Activated CD8-positive, alpha-beta T cell treated with anti-CD3 and anti-CD28 coated beads for 36 hours (primary cell): ENCODE measurements at regions not wholly inside any gene's neighbourhood (a gene's known extent, or its start where the extent isn't known, plus 50 kb on each side); places are given as distances from the start of the nearest gene placed in this dataset.

Source experiments
- ATAC-seq: fragments of 200-7000 bp; cut with Tn5 transposase; one replicate; pipeline ENCODE4 v1.10.0; 2021; ENCODE audit warnings: mild to moderate bottlenecking, moderate library complexity
- CTCF ChIA-PET: fragments of 350-600 bp; sonication (Branson Sonifier 250); formaldehyde crosslinking; loops from one replicate; lab custom pipeline; 2021; ENCODE audit warnings: antibody characterized with exemption; lab: Charles Lee
- POLR2A ChIA-PET: fragments of 350-600 bp; sonication (Branson Sonifier 250); formaldehyde crosslinking; loops from one replicate; lab custom pipeline; 2021; ENCODE audit warnings: antibody characterized with exemption; lab: Charles Lee
- DNase-seq: peaks from one replicate; pipeline ENCODE4 v3.0.0-alpha.2; 2020
- H3K27ac Mint-ChIP-seq: one replicate; pipeline ENCODE4 v1.8.0; 2021; ENCODE audit warnings: mild to moderate bottlenecking, mixed read lengths
- H3K27me3 Mint-ChIP-seq: one replicate; pipeline ENCODE4 v1.8.0; 2021; ENCODE audit warnings: mixed read lengths
- H3K36me3 Mint-ChIP-seq: one replicate; pipeline ENCODE4 v1.8.0; 2021; ENCODE audit warnings: low read depth, mixed read lengths
- H3K4me1 Mint-ChIP-seq: one replicate; pipeline ENCODE4 v1.8.0; 2021; ENCODE audit warnings: low read depth, mixed read lengths
- H3K4me3 Mint-ChIP-seq: one replicate; pipeline ENCODE4 v1.8.0; 2021; ENCODE audit warnings: mild to moderate bottlenecking, moderate library complexity, mixed read lengths
- H3K9me3 Mint-ChIP-seq: one replicate; pipeline ENCODE4 v1.8.0; 2021; ENCODE audit warnings: mixed read lengths
- CTCF ChIP-seq: fragments of 200-600 bp; IDR thresholded peaks from one replicate; pipeline ENCODE4 v1.8.0; 2022; ENCODE audit warnings: antibody characterized with exemption, mild to moderate bottlenecking
- intact Hi-C: fragments of 100-400 bp; cut with micrococcal nuclease; formaldehyde crosslinking; loops from one replicate; pipeline ENCODE4 v1.10.0; 2022

- ChIA-PET CTCF (no interaction called here), POLR2A (no interaction called here)
- ATAC-seq (no peak), DNase-seq (no peak)
- H3K27ac Mint-ChIP-seq = no peak overlapping the region
- H3K4me3 Mint-ChIP-seq = no peak overlapping the region
- intact Hi-C loops = no loop called here
- H3K36me3 Mint-ChIP-seq = no peaks in the 10 kb centered on the region
- H3K4me1 Mint-ChIP-seq = no peaks in the 10 kb centered on the region
- no peak for TF ChIP-seq CTCF
- no peaks in the 10 kb centered on the region for H3K9me3 Mint-ChIP-seq
- peaks cover 3% of the 10 kb centered on the region for H3K27me3 Mint-ChIP-seq
These were observed 466.2 kb downstream of the TSHZ3 start for GRCh38 chr19:30883071-30883470.

GRCh38 chr19:30882411-30883005 is 466.7 kb downstream of the TSHZ3 start:
- no peaks in the 10 kb centered on the region for H3K27me3 Mint-ChIP-seq
- TF ChIP-seq CTCF = no peak
- ATAC-seq (no peak), DNase-seq (no peak)
- no peaks in the 10 kb centered on the region for H3K36me3 Mint-ChIP-seq
- H3K27ac Mint-ChIP-seq = no peak overlapping the region
- H3K4me1 Mint-ChIP-seq = no peaks in the 10 kb centered on the region
- H3K4me3 Mint-ChIP-seq = no peak overlapping the region
- ChIA-PET POLR2A (no interaction called here), CTCF (no interaction called here)
- intact Hi-C loops = no loop called here
- no peaks in the 10 kb centered on the region for H3K9me3 Mint-ChIP-seq

- Mint-ChIP-seq H3K4me3 (no peak overlapping the region), H3K4me1 (no peaks in the 10 kb centered on the region), H3K36me3 (no peaks in the 10 kb centered on the region), H3K27ac (no peak overlapping the region), H3K27me3 (no peaks in the 10 kb centered on the region), H3K9me3 (no peaks in the 10 kb centered on the region)
- no peak for DNase-seq
- POLR2A ChIA-PET = no interaction called here
- CTCF ChIA-PET = no interaction called here
- intact Hi-C loops = no loop called here
- no peak for ATAC-seq
- TF ChIP-seq CTCF = no peak
These were observed 467.3 kb downstream of the TSHZ3 start for GRCh38 chr19:30881930-30882329.

GRCh38 chr19:30881281-30881680 is 468.0 kb downstream of the TSHZ3 start:
- H3K27me3 Mint-ChIP-seq = no peaks in the 10 kb centered on the region
- no peaks in the 10 kb centered on the region for H3K4me1 Mint-ChIP-seq
- H3K4me3 Mint-ChIP-seq = no peak overlapping the region
- CTCF ChIA-PET = no interaction called here
- H3K36me3 Mint-ChIP-seq = no peaks in the 10 kb centered on the region
- POLR2A ChIA-PET = no interaction called here
- DNase-seq (no peak), ATAC-seq (no peak)
- intact Hi-C loops = no loop called here
- TF ChIP-seq CTCF = no peak
- H3K27ac Mint-ChIP-seq = no peak overlapping the region
- no peaks in the 10 kb centered on the region for H3K9me3 Mint-ChIP-seq

GRCh38 chr19:30880551-30880950 is 468.7 kb downstream of the TSHZ3 start:
- CTCF ChIA-PET = no interaction called here
- POLR2A ChIA-PET = no interaction called here
- no peaks in the 10 kb centered on the region for H3K9me3 Mint-ChIP-seq
- H3K4me1 Mint-ChIP-seq = no peaks in the 10 kb centered on the region
- DNase-seq = no peak
- intact Hi-C loops = no loop called here
- H3K36me3 Mint-ChIP-seq = no peaks in the 10 kb centered on the region
- H3K4me3 Mint-ChIP-seq = no peak overlapping the region
- no peak overlapping the region for H3K27ac Mint-ChIP-seq
- TF ChIP-seq CTCF = no peak
- no peak for ATAC-seq
- H3K27me3 Mint-ChIP-seq = no peaks in the 10 kb centered on the region
